GM12878 (cell line): ENCODE measurements at regions not wholly inside any gene's neighbourhood (a gene's known extent, or its start where the extent isn't known, plus 50 kb on each side); places are given as distances from the start of the nearest gene placed in this dataset.

Experiments
- ATAC-seq: fragments of 200-7000 bp; cut with Tn5 transposase; 3 replicates; pipeline ENCODE4 v1.9.1; 2020; ENCODE audit warnings: mild to moderate bottlenecking, moderate library complexity
- BruUV-seq: library from RNA; stranded (reverse); fragments of 400-500 nt; replicated peaks from 2 replicates; lab custom pipeline; 2021; lab: Mats Ljungman, UMichigan
- CTCF ChIA-PET: fragments of 300-600 bp; sonication (Branson Sonifier 250); formaldehyde crosslinking; extraction: SDS; loops from one replicate; lab custom pipeline; 2021; ENCODE audit warnings: inconsistent platforms; lab: Yijun Ruan, JAX
- POLR2A ChIA-PET: fragments of 350-600 bp; formaldehyde crosslinking; extraction: SDS; loops from one replicate; lab custom pipeline; 2021; ENCODE audit warnings: inconsistent platforms; lab: Charles Lee
- RAD21 ChIA-PET: fragments of 300-600 bp; sonication (Branson Sonifier 250); formaldehyde crosslinking; loops from one replicate; lab custom pipeline; 2023; ENCODE audit warnings: antibody characterized with exemption; ENCODE audit not compliant: unreplicated experiment; lab: Charles Lee
- SMC1A ChIA-PET: fragments of 300-600 bp; sonication (Branson Sonifier 250); formaldehyde crosslinking; loops from one replicate; lab custom pipeline; 2023; ENCODE audit not compliant: unreplicated experiment, uncharacterized antibody; lab: Charles Lee
- DNase-seq: peaks from one replicate; pipeline ENCODE4 v3.0.0-alpha.2; 2011; ENCODE audit warnings: low read depth, low spot score
- FAIRE-seq: peaks from 3 replicates; lab custom pipeline; 2011; peaks lifted over from hg19 to GRCh38; lab: Jason Lieb, UNC
- H2AFZ ChIP-seq: 2 replicates; pipeline ENCODE4 v1.6.0; 2011; ENCODE audit warnings: low read depth, low read length, control low read depth; ENCODE audit not compliant: control insufficient read depth
- H3K27ac ChIP-seq: 2 replicates; pipeline ENCODE4 v1.5.1; 2011; ENCODE audit warnings: control low read depth; ENCODE audit not compliant: control insufficient read depth, insufficient read depth
- H3K27me3 ChIP-seq, 2 experiments: replicated peaks in 1 of 2; 2 replicates each; pipeline versions ENCODE4 v1.6.0 to v1.6.1; 2011; ENCODE audit warnings: low read length in 1 of 2; ENCODE audit not compliant: control insufficient read depth in 2 of 2, insufficient read depth in 2 of 2
- H3K36me3 ChIP-seq, 2 experiments: 2 replicates each; pipeline ENCODE4 v1.5.1; 2011; ENCODE audit warnings: low read length in 1 of 2; ENCODE audit not compliant: control insufficient read depth in 2 of 2, insufficient read depth in 2 of 2
- H3K4me1 ChIP-seq: 2 replicates; pipeline ENCODE4 v1.6.1; 2011; ENCODE audit warnings: mild to moderate bottlenecking, low read length, moderate library complexity, mixed read lengths; ENCODE audit not compliant: control insufficient read depth, insufficient read depth
- H3K4me2 ChIP-seq: 2 replicates; pipeline ENCODE4 v1.6.0; 2011; ENCODE audit warnings: control low read depth; ENCODE audit not compliant: control insufficient read depth, insufficient read depth
- H3K4me3 ChIP-seq: fragments of 200-600 bp; sonication (generic); 2 replicates; pipeline ENCODE4 v1.5.1; 2016
- H3K79me2 ChIP-seq: 2 replicates; pipeline ENCODE4 v1.6.0; 2011; ENCODE audit warnings: low read length; ENCODE audit not compliant: control insufficient read depth, insufficient read depth
- H3K9ac ChIP-seq: 2 replicates; pipeline ENCODE4 v1.8.0; 2011; ENCODE audit warnings: low read length, control low read depth, mixed read lengths; ENCODE audit not compliant: control insufficient read depth, insufficient read depth
- H3K9me3 ChIP-seq: replicated peaks from 3 replicates; pipeline ENCODE4 v1.5.1; 2011; ENCODE audit warnings: mild to moderate bottlenecking, low read length; ENCODE audit not compliant: control insufficient read depth, insufficient read depth
- H4K20me1 ChIP-seq: 2 replicates; pipeline ENCODE4 v1.6.0; 2011; ENCODE audit not compliant: control insufficient read depth, insufficient read depth
- CUX1 ChIP-seq: IDR thresholded peaks from 2 replicates; pipeline ENCODE4 v1.6.1; 2012; ENCODE audit warnings: improper control_type of control experiment, low read depth, low read length; ENCODE audit not compliant: insufficient replicate concordance
- HCFC1 ChIP-seq: fragments of 150-350 bp; IDR thresholded peaks from 2 replicates; pipeline ENCODE4 v1.6.1; 2014; ENCODE audit warnings: low read length
- NR2F1 ChIP-seq: fragments of 450-650 bp; conservative IDR thresholded peaks from 2 replicates; pipeline ENCODE4 v1.6.1; 2017; ENCODE audit warnings: mild to moderate bottlenecking
- RAD51 ChIP-seq: fragments of 450-650 bp; IDR thresholded peaks from 2 replicates; pipeline ENCODE4 v1.6.1; 2016; ENCODE audit warnings: moderate library complexity, mild to moderate bottlenecking, inconsistent platforms
- WGBS: methylation state at CpG from one replicate; pipeline ENCODE4 v1.1.6; 2016; ENCODE audit warnings: low lambda C conversion rate; ENCODE audit not compliant: insufficient replicate concordance, insufficient coverage; ENCODE audit errors: missing lambda C conversion rate; 5-methylcytosine and 5-hydroxymethylcytosine counted together
- in situ Hi-C: fragments of 300-500 bp; cut with MboI; formaldehyde crosslinking; loops from 9 replicates; pipeline ENCODE4 v1.14.3; 2018; ENCODE audit warnings: mixed read lengths
- intact Hi-C: fragments of 100-400 bp; cut with micrococcal nuclease; formaldehyde crosslinking; loops from one replicate; pipeline ENCODE4 v1.14.2; 2022; ENCODE audit not compliant: unreplicated experiment

- Histone ChIP-seq H3K36me3 (no peaks in the 10 kb centered on the region), H4K20me1 (no peaks in the 10 kb centered on the region), H3K27me3 (no peaks in the 10 kb centered on the region), H3K9me3 (no peaks in the 10 kb centered on the region), H3K4me2 (no peak overlapping the region), H3K9ac (no peak overlapping the region), H3K79me2 (no peaks in the 10 kb centered on the region), H3K4me1 (no peaks in the 10 kb centered on the region), H2AFZ (no peak overlapping the region), H3K4me3 (no peak overlapping the region), H3K27ac (no peak overlapping the region)
- ATAC-seq (no peak), DNase-seq (no peak), FAIRE-seq (no peak)
- RAD21 ChIA-PET: no interaction called here
- in situ Hi-C loops (no loop called here), intact Hi-C loops (no loop called here)
- BruUV-seq: no TSS peak
- POLR2A ChIA-PET: no interaction called here
- SMC1A ChIA-PET: no interaction called here
- TF ChIP-seq CUX1: no peak
- TF ChIP-seq NR2F1: no peak
- 0 out of 2 replicates have a peak, but pooled peaks have one; percentile 18 for TF ChIP-seq RAD51
- no peak for TF ChIP-seq HCFC1
- WGBS: 0% methylated on average over 3 of the region's 3 CpGs
- CTCF ChIA-PET: no interaction called here
Measured at GRCh38 chr4:114312338-114312737, 286.3 kb upstream of the UGT8 start.
